ENCODE measurements at regions not wholly inside any gene's neighbourhood (a gene's known extent, or its start where the extent isn't known, plus 50 kb on each side); places are given as distances from the start of the nearest gene placed in this dataset.

DNA sequence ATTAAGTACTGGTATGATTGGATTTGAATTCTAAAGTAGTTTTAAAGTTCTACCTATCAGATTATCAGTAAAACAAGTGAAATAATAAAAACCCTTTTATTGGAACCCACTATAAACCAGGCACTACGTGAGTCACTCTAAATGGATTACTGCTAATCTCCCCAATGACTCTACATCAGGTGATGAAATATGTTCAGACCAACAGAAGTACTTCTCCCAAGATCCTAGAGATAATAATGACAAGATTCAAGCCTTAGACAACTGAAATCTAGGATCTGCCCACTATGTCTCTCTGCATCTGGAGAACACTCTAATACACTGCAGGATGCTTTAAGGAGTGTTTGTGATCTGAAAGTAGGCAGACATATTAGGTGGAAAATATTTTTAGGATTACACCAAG is 652.1 kb upstream of the CHORDC1 start:
- dilution Hi-C loops (cut with MboI; ENCODE audit: extremely low pct_ligation_motif_present, low sequenced_read_pairs): no loop called here
- DNase-seq (ENCODE audit: low read depth, low spot score) (no peak), FAIRE-seq (no peak)
- H3K9me3 ChIP-seq (replicated peaks; ENCODE audit: control insufficient read depth, insufficient read depth, low read length): no peaks in the 10 kb centered on the region
- H3K36me3 ChIP-seq (ENCODE audit: control insufficient read depth in 2 of 2, extremely low read depth in 1 of 2, insufficient read depth in 2 of 2, low read length in 2 of 2): no peaks in the 10 kb centered on the region
- H3K4me2 ChIP-seq (ENCODE audit: insufficient read depth, low read length): no peak overlapping the region
- intact Hi-C loops (cut with micrococcal nuclease): no loop called here
- H3K79me2 ChIP-seq (ENCODE audit: control insufficient read depth, insufficient read depth, low read length): no peaks in the 10 kb centered on the region
- no peak overlapping the region for H3K27ac ChIP-seq (ENCODE audit: insufficient read depth, low read depth, low read length)
- ChIA-PET POLR2A (no interaction called here), CTCF (no interaction called here)
- no peaks in the 10 kb centered on the region for H3K4me1 ChIP-seq (ENCODE audit: control insufficient read depth, extremely low read depth, insufficient read depth, low read length)
- no peak overlapping the region for H3K4me3 ChIP-seq (replicated peaks in 1 of 3; ENCODE audit: insufficient read depth in 1 of 3, low read depth in 1 of 3, low read length in 3 of 3)
- TF ChIP-seq, protein P1, sequence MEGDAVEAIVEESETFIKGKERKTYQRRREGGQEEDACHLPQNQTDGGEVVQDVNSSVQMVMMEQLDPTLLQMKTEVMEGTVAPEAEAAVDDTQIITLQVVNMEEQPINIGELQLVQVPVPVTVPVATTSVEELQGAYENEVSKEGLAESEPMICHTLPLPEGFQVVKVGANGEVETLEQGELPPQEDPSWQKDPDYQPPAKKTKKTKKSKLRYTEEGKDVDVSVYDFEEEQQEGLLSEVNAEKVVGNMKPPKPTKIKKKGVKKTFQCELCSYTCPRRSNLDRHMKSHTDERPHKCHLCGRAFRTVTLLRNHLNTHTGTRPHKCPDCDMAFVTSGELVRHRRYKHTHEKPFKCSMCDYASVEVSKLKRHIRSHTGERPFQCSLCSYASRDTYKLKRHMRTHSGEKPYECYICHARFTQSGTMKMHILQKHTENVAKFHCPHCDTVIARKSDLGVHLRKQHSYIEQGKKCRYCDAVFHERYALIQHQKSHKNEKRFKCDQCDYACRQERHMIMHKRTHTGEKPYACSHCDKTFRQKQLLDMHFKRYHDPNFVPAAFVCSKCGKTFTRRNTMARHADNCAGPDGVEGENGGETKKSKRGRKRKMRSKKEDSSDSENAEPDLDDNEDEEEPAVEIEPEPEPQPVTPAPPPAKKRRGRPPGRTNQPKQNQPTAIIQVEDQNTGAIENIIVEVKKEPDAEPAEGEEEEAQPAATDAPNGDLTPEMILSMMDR (IDR thresholded peaks at IDR 0.05; ENCODE audit: extremely low read depth in 1 of 2, insufficient read depth in 1 of 2, low read depth in 1 of 2, low read length in 2 of 2): no peak
- TF ChIP-seq JUN (IDR thresholded peaks at IDR 0.05; ENCODE audit: borderline replicate concordance, insufficient read depth, insufficient read length, low read depth) (no peak), EZH2 (IDR thresholded peaks at IDR 0.05; ENCODE audit: borderline replicate concordance, low read depth, low read length, severe bottlenecking) (no peak), MYC (IDR thresholded peaks at IDR 0.05; ENCODE audit: low read depth, low read length) (no peak), POLR2A (IDR thresholded peaks at IDR 0.05; ENCODE audit: low read depth, low read length) (no peak), POLR2AphosphoS5 (IDR thresholded peaks at IDR 0.05; ENCODE audit: insufficient read depth, low read depth, low read length) (no peak), MAX (IDR thresholded peaks at IDR 0.05; ENCODE audit: insufficient read depth, insufficient read length) (no peak)
- no peaks in the 10 kb centered on the region for H3K27me3 ChIP-seq (ENCODE audit: control insufficient read depth in 2 of 2, insufficient read depth in 2 of 2, low read length in 2 of 2)
- no peak overlapping the region for H2AFZ ChIP-seq (ENCODE audit: low read depth, low read length)
- no peaks in the 10 kb centered on the region for H3K9me1 ChIP-seq (replicated peaks; ENCODE audit: control insufficient read depth, extremely low read depth, insufficient read depth, low read length)
- no peak overlapping the region for H3K9ac ChIP-seq (replicated peaks; ENCODE audit: extremely low read depth, insufficient read depth, low read length)
- H4K20me1 ChIP-seq (replicated peaks; ENCODE audit: control insufficient read depth, extremely low read depth, insufficient read depth, low read length): no peaks in the 10 kb centered on the region
- BruUV-seq (replicated peaks): no TSS peak

DNA sequence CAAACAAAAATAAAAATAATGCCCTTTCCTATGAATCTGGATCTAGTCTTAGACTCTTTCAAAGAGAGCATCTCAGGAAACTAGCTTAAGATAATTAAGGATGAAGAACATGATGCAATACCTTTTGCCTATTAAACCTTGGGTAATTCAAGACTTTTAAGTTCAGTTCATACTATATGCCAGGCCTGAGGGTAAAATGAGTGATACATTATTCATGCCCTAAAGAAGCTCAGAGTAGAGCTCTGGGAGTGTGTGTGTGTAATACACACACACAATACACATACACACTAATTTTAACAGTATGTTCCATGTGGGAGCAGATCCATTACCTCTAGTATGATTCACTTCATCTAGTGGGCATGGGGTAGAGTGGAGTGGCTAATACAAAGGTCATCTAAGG is 651.4 kb upstream of the CHORDC1 start:
- ChIA-PET POLR2A (no interaction called here), CTCF (no interaction called here)
- Histone ChIP-seq H3K4me2 (ENCODE audit: insufficient read depth, low read length) (no peak overlapping the region), H3K4me1 (ENCODE audit: control insufficient read depth, extremely low read depth, insufficient read depth, low read length) (no peaks in the 10 kb centered on the region), H3K79me2 (ENCODE audit: control insufficient read depth, insufficient read depth, low read length) (no peaks in the 10 kb centered on the region), H3K9me3 (replicated peaks; ENCODE audit: control insufficient read depth, insufficient read depth, low read length) (no peaks in the 10 kb centered on the region), H3K4me3 (replicated peaks in 1 of 3; ENCODE audit: insufficient read depth in 1 of 3, low read depth in 1 of 3, low read length in 3 of 3) (no peak overlapping the region), H2AFZ (ENCODE audit: low read depth, low read length) (no peak overlapping the region), H3K36me3 (ENCODE audit: control insufficient read depth in 2 of 2, extremely low read depth in 1 of 2, insufficient read depth in 2 of 2, low read length in 2 of 2) (no peaks in the 10 kb centered on the region), H3K27me3 (ENCODE audit: control insufficient read depth in 2 of 2, insufficient read depth in 2 of 2, low read length in 2 of 2) (no peaks in the 10 kb centered on the region), H3K27ac (ENCODE audit: insufficient read depth, low read depth, low read length) (no peak overlapping the region), H3K9me1 (replicated peaks; ENCODE audit: control insufficient read depth, extremely low read depth, insufficient read depth, low read length) (no peaks in the 10 kb centered on the region), H3K9ac (replicated peaks; ENCODE audit: extremely low read depth, insufficient read depth, low read length) (no peak overlapping the region), H4K20me1 (replicated peaks; ENCODE audit: control insufficient read depth, extremely low read depth, insufficient read depth, low read length) (no peaks in the 10 kb centered on the region)
- BruUV-seq (replicated peaks): no TSS peak
- DNase-seq (ENCODE audit: low read depth, low spot score) (no peak), FAIRE-seq (no peak)
- TF ChIP-seq POLR2A (IDR thresholded peaks at IDR 0.05; ENCODE audit: low read depth, low read length) (no peak), POLR2AphosphoS5 (IDR thresholded peaks at IDR 0.05; ENCODE audit: insufficient read depth, low read depth, low read length) (no peak), GATA2 (IDR thresholded peaks at IDR 0.05; ENCODE audit: insufficient read depth, insufficient read length, low read depth, low read length) (no peak), JUN (IDR thresholded peaks at IDR 0.05; ENCODE audit: borderline replicate concordance, insufficient read depth, insufficient read length, low read depth) (no peak)
- TF ChIP-seq, protein P1 (IDR thresholded peaks at IDR 0.05; ENCODE audit: extremely low read depth in 1 of 2, insufficient read depth in 1 of 2, low read depth in 1 of 2, low read length in 2 of 2): no peak
- intact Hi-C loops (cut with micrococcal nuclease) (no loop called here), dilution Hi-C loops (cut with MboI; ENCODE audit: extremely low pct_ligation_motif_present, low sequenced_read_pairs) (no loop called here)

All from endothelial cell of umbilical vein (primary cell).